ENCODE measurements at regions not wholly inside any gene's neighbourhood (a gene's known extent, or its start where the extent isn't known, plus 50 kb on each side); places are given as distances from the start of the nearest gene placed in this dataset.
"Not testable (repeated sequence)": the region's sequence is repeated elsewhere in the genome, so short reads cannot be mapped to it uniquely, and the experiment has no call there.

GRCh38 chr6:168960551-168961263 lies 292.9 kb downstream of the THBS2 start:
- DNase-seq: no peak

GRCh38 chr6:168959696-168960095 lies 293.9 kb downstream of the THBS2 start:
- no peak for DNase-seq

GRCh38 chr6:168956884-168957730 lies 296.5 kb downstream of the THBS2 start:
- no peak for DNase-seq

GRCh38 chr6:168956141-168956838 lies 297.4 kb downstream of the THBS2 start:
- no peak for DNase-seq

- no peak for DNase-seq
These were observed 300.2 kb downstream of the THBS2 start for GRCh38 chr6:168953461-168953860.

GRCh38 chr6:168951217-168951616 lies 302.4 kb downstream of the THBS2 start:
- no peak for DNase-seq

- DNase-seq: no peak
These were observed 302.8 kb downstream of the THBS2 start for GRCh38 chr6:168950858-168951214.

- no peak for DNase-seq
These were observed 303.4 kb downstream of the THBS2 start for GRCh38 chr6:168949981-168950857.

- no peak for DNase-seq
These were observed 304.6 kb downstream of the THBS2 start for GRCh38 chr6:168948990-168949531.

- no peak for DNase-seq
These were observed 305.6 kb downstream of the THBS2 start for GRCh38 chr6:168948002-168948401.

- DNase-seq: no peak
These were observed 310.3 kb downstream of the THBS2 start for GRCh38 chr6:168943231-168943905.

GRCh38 chr6:168942646-168943045 lies 311.0 kb downstream of the THBS2 start:
- no peak for DNase-seq

- no peak for DNase-seq
These were observed 312.6 kb downstream of the THBS2 start for GRCh38 chr6:168941036-168941435.

- no peak for DNase-seq
These were observed 313.9 kb downstream of the THBS2 start for GRCh38 chr6:168939796-168940195.

GRCh38 chr6:168939041-168939440 lies 314.6 kb downstream of the THBS2 start:
- no peak for DNase-seq

- DNase-seq: no peak
These were observed 315.1 kb downstream of the THBS2 start for GRCh38 chr6:168938546-168938945.

- DNase-seq: no peak
These were observed 316.6 kb downstream of the THBS2 start for GRCh38 chr6:168937054-168937453.

GRCh38 chr6:168935628-168936010 lies 318.0 kb downstream of the THBS2 start:
- no peak for DNase-seq

- DNase-seq: no peak
These were observed 318.7 kb downstream of the THBS2 start for GRCh38 chr6:168934660-168935627.

- not testable (repeated sequence) for DNase-seq
These were observed 321.5 kb downstream of the THBS2 start for GRCh38 chr6:168932171-168932570.

- not testable (repeated sequence) for DNase-seq
These were observed 322.6 kb downstream of the THBS2 start for GRCh38 chr6:168931072-168931471.
